ENCODE measurements at regions not wholly inside any gene's neighbourhood (a gene's known extent, or its start where the extent isn't known, plus 50 kb on each side); places are given as distances from the start of the nearest gene placed in this dataset.

GRCh38 chr4:151534195-151534594 is 125.2 kb downstream of the FHIP1A start:
- TF ChIP-seq CTCF (IDR thresholded peaks at IDR 0.05) (no peak), POLR2AphosphoS5 (IDR thresholded peaks at IDR 0.05; ENCODE audit: insufficient read depth in 1 of 2, low read depth in 1 of 2) (no peak)
